ENCODE measurements at regions not wholly inside any gene's neighbourhood (a gene's known extent, or its start where the extent isn't known, plus 50 kb on each side); places are given as distances from the start of the nearest gene placed in this dataset.
A peak's percentile ranks its signal among the peaks of the same experiment; 100 is the strongest.
"Not testable (repeated sequence)": the region's sequence is repeated elsewhere in the genome, so short reads cannot be mapped to it uniquely, and the experiment has no call there.

DNA sequence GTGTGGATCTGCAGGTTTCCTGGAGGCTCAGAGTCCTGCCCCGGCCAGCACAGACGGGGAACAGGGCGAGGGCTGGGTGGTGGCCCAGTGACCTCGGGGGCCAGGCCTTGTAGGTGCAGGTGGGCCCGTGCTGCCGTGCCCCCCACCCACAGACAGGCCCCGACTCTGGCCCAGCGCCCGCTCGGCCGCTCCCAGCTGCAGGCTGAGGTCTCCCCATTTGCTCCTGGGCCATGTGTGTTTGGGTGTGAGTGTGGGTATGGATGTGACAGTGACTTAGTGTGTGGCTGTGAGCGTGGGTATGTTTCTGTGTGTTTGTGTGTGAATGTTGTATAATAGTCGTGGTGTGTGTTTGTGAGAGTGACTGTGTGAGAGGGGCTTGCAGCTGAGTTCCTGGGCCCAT lies 173.8 kb downstream of the TMEM121 start:
- Mint-ChIP-seq H3K36me3 (ENCODE audit: insufficient read depth) (peaks cover 11% of the 10 kb centered on the region), H3K9me3 (ENCODE audit: low read depth) (peaks cover 28% of the 10 kb centered on the region)
- H3K4me3 Mint-ChIP-seq (ENCODE audit: low read depth); H3K27me3 Mint-ChIP-seq; DNase-seq (ENCODE audit: low spot score, unreplicated experiment); H3K4me1 Mint-ChIP-seq (ENCODE audit: low read depth); H3K27ac Mint-ChIP-seq: not testable (repeated sequence)

- H3K27me3 Mint-ChIP-seq: no peaks in the 10 kb centered on the region
- peaks cover 10% of the 10 kb centered on the region for H3K36me3 Mint-ChIP-seq (ENCODE audit: insufficient read depth)
- H3K27ac Mint-ChIP-seq: peak overlapping the region; percentile 35
- no peaks in the 10 kb centered on the region for H3K4me1 Mint-ChIP-seq (ENCODE audit: low read depth)
- no peak overlapping the region for H3K4me3 Mint-ChIP-seq (ENCODE audit: low read depth)
- no peak for TF ChIP-seq CTCF (IDR thresholded peaks at IDR 0.05; ENCODE audit: unreplicated experiment)
- DNase-seq (ENCODE audit: low spot score, unreplicated experiment): no peak
- peaks cover 31% of the 10 kb centered on the region for H3K9me3 Mint-ChIP-seq (ENCODE audit: low read depth)
Observed at GRCh38 chr14:105700622-105701288, 174.4 kb downstream of the TMEM121 start.

DNA sequence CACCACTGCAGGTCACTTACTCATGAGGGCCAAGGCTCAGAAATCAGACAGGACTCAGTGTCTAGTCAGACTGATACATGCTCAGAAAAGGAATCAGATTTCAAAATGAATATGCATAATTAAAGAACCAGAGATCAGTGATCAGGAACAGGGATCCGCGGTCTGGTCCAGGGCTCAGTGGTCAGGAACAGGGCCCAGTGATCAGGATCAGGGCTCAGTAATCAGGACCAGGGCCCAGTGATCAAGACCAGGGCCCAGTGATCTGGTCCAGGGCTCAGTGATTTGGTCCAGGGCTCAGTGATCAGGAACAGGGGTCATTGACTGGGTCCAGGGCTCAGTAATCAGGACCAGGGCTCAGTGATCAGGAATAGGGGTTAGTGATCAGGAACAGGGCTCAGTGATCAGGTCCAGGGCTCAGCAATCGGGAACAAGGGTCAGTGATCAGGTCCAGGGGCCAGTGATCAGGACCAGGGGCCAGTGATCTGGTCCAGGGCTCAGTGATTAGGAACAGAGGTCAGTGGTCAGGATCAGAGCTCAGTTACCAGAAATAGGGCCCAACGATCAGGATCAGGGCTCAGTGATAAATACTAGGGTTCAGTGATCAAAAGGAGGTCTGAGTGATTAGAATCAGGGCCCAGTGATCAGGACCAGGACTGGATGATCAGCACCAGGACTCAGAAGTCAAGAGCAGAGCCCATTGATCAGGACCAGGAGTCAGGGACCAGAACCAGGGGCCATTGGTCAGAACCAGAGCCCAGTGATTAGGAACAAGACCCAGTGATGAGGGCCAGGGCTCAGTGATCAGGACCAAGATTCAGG lies 175.3 kb downstream of the TMEM121 start:
- DNase-seq (ENCODE audit: low spot score, unreplicated experiment): no peak
- peaks cover 31% of the 10 kb centered on the region for H3K9me3 Mint-ChIP-seq (ENCODE audit: low read depth)

DNA sequence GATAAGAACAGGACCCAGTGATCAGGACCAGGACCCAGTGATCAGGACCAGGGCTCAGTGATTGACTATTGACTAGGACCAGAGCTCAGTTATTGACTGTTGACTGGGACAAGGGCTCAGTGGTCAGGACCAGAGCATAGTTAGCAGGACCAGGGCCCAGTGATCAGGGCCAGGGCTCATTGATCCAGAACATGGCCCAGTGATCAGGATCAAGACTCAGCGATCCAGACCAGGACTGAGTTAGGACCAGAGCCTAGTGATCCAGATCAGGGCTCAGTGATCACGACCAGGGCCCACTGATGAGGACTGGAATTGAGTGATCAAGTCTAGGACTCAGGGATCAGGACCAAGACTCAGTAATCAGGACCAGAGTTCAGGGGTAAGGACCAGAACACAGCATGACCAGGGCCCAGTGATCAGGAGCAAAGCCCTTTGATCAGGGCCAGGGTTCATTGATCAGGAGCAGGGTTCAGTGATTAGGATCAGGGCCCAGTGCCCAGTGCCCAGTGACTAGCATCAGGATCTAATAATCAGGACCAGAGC lies 176.0 kb downstream of the TMEM121 start:
- peaks cover 10% of the 10 kb centered on the region for H3K36me3 Mint-ChIP-seq (ENCODE audit: insufficient read depth)
- H3K27ac Mint-ChIP-seq: no peak overlapping the region
- H3K27me3 Mint-ChIP-seq: no peaks in the 10 kb centered on the region
- TF ChIP-seq CTCF (IDR thresholded peaks at IDR 0.05; ENCODE audit: unreplicated experiment): no peak
- H3K4me1 Mint-ChIP-seq (ENCODE audit: low read depth): no peaks in the 10 kb centered on the region
- no peak overlapping the region for H3K4me3 Mint-ChIP-seq (ENCODE audit: low read depth)
- peaks cover 31% of the 10 kb centered on the region for H3K9me3 Mint-ChIP-seq (ENCODE audit: low read depth)
- no peak for DNase-seq (ENCODE audit: low spot score, unreplicated experiment)

More for the DNA sequence above, 175.3 kb downstream of the TMEM121 start:
- no peak overlapping the region for H3K4me3 Mint-ChIP-seq (ENCODE audit: low read depth)
- H3K27ac Mint-ChIP-seq: no peak overlapping the region
- no peaks in the 10 kb centered on the region for H3K27me3 Mint-ChIP-seq
- H3K4me1 Mint-ChIP-seq (ENCODE audit: low read depth): no peaks in the 10 kb centered on the region
- no peak for TF ChIP-seq CTCF (IDR thresholded peaks at IDR 0.05; ENCODE audit: unreplicated experiment)
- peaks cover 10% of the 10 kb centered on the region for H3K36me3 Mint-ChIP-seq (ENCODE audit: insufficient read depth)

DNA sequence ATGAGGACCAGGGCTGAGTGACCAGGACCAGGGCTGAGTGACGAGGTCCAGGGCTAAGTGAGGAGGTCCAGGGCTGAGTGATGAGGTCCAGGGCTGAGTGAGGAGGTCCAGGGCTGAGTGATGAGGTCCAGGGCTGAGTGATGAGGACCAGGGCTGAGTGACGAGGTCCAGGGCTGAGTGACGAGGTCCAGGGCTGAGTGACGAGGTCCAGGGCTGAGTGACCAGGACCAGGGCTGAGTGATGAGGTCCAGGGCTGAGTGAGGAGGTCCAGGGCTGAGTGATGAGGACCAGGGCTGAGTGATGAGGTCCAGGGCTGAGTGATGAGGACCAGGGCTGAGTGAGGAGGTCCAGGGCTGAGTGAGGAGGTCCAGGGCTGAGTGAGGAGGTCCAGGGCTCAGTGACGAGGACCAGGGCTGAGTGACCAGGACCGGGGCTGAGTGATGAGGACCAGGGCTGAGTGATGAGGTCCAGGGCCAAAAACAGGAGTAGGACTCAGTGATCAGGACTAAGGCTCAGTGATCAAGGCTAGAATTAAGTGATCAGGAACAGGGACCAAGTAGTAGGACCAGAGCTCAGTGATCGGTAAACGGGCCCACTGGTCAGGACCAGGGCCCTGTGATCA lies 176.8 kb downstream of the TMEM121 start:
- not testable (repeated sequence) for H3K4me3 Mint-ChIP-seq (ENCODE audit: low read depth); DNase-seq (ENCODE audit: low spot score, unreplicated experiment); H3K27ac Mint-ChIP-seq; H3K27me3 Mint-ChIP-seq; H3K36me3 Mint-ChIP-seq (ENCODE audit: insufficient read depth); H3K4me1 Mint-ChIP-seq (ENCODE audit: low read depth)
- H3K9me3 Mint-ChIP-seq (ENCODE audit: low read depth): peaks cover 27% of the 10 kb centered on the region

GRCh38 chr14:105704091-105704490 lies 177.7 kb downstream of the TMEM121 start:
- not testable (repeated sequence) for H3K4me1 Mint-ChIP-seq (ENCODE audit: low read depth); H3K27ac Mint-ChIP-seq; H3K27me3 Mint-ChIP-seq; H3K36me3 Mint-ChIP-seq (ENCODE audit: insufficient read depth); H3K4me3 Mint-ChIP-seq (ENCODE audit: low read depth); DNase-seq (ENCODE audit: low spot score, unreplicated experiment)
- H3K9me3 Mint-ChIP-seq (ENCODE audit: low read depth): peaks cover 24% of the 10 kb centered on the region

GRCh38 chr14:105704492-105704891 lies 178.1 kb downstream of the TMEM121 start:
- not testable (repeated sequence) for DNase-seq (ENCODE audit: low spot score, unreplicated experiment); H3K4me3 Mint-ChIP-seq (ENCODE audit: low read depth); H3K27me3 Mint-ChIP-seq; H3K27ac Mint-ChIP-seq; H3K4me1 Mint-ChIP-seq (ENCODE audit: low read depth); H3K36me3 Mint-ChIP-seq (ENCODE audit: insufficient read depth)
- H3K9me3 Mint-ChIP-seq (ENCODE audit: low read depth): peaks cover 24% of the 10 kb centered on the region

DNA sequence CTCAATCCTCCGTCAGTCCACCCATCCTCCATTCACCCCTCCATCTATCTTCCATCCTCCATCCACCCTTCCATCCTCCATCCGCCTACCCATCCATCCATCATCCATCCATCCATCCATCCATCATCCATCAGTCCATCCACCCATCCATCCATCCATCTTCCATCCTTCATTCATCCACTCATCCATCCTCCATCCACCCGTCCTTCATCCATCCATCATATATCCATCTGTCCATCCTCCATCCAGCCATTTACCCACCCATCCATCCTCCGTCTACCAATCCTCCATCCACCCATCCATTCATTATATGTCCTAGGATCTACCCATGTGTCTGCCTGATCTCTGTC lies 179.1 kb downstream of the TMEM121 start:
- H3K9me3 Mint-ChIP-seq (ENCODE audit: low read depth): peaks cover 19% of the 10 kb centered on the region
- not testable (repeated sequence) for DNase-seq (ENCODE audit: low spot score, unreplicated experiment); H3K27ac Mint-ChIP-seq; H3K4me1 Mint-ChIP-seq (ENCODE audit: low read depth); H3K36me3 Mint-ChIP-seq (ENCODE audit: insufficient read depth); H3K27me3 Mint-ChIP-seq; H3K4me3 Mint-ChIP-seq (ENCODE audit: low read depth)

DNA sequence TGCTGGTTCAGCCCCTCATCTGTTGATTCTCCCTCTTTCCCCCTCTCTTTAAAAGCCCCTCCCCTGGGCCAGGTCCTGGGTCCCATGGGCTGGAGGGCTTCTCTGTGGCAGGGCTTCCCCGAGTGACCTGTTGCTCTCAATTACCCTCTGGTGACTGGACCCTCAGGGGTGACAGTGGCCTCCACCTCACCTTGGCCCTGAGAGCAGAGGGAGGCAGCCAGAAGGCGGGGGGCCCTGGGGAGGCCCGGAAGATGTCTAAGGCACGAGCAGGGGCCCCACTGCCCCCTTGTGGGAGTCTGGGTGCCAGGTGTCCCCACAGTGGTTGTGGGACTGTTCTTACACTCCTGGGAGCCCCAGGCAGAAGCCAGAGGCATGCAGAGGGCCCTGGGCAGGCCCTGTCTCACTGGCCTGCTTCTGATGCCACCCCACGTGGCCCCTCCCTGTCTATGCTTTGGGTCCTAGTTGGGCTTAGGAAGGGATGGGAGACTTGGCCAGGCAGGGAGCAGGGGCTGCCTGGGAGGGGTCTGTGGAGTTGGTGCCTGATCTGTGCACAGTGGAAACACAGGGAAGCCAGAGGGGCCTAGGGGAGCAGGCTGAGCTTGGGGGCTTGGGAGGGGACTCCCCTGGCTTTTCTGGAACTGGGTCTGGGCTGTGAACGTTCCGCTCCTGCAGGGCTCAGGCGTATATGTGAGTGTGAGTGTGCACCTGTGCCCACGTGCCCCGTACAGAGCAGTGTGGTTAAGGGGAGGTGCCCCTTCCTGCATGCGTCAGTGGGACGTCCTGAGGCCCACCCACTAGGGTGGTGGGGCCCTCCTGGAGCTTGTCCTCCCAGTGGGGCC lies 179.7 kb downstream of the TMEM121 start:
- H3K36me3 Mint-ChIP-seq (ENCODE audit: insufficient read depth); H3K27me3 Mint-ChIP-seq; H3K4me3 Mint-ChIP-seq (ENCODE audit: low read depth); DNase-seq (ENCODE audit: low spot score, unreplicated experiment); H3K27ac Mint-ChIP-seq; H3K4me1 Mint-ChIP-seq (ENCODE audit: low read depth): not testable (repeated sequence)
- H3K9me3 Mint-ChIP-seq (ENCODE audit: low read depth): peaks cover 16% of the 10 kb centered on the region

Measured in progenitor cell of endocrine pancreas (in vitro differentiated cells).